ENCODE measurements at regions not wholly inside any gene's neighbourhood (a gene's known extent, or its start where the extent isn't known, plus 50 kb on each side); places are given as distances from the start of the nearest gene placed in this dataset.
A peak's percentile ranks its signal among the peaks of the same experiment; 100 is the strongest.
"Not testable (repeated sequence)": the region's sequence is repeated elsewhere in the genome, so short reads cannot be mapped to it uniquely, and the experiment has no call there.

DNA sequence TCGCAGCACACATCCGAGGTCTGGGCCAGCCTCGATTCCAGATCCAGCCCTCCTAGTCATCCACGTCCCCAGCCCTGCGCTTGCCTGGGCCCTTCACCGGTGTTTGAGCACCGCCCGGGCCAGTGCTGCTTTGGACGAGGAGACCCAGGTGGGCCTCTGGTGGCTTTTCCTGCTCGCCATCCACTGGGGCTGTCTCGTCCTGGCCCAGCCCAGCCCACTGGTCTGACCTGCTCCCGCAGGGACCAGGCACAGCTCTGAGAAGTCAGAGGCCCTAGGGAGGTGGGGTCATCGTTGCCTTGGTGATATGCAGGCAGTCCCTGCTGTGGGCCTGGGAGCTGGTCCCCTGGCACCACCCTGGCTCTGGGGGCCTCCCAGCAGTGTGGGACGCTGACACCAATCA lies 200.8 kb downstream of the USP22 start:
- not testable (repeated sequence) for DNase-seq (ENCODE audit: low read depth in 2 of 2)

DNA sequence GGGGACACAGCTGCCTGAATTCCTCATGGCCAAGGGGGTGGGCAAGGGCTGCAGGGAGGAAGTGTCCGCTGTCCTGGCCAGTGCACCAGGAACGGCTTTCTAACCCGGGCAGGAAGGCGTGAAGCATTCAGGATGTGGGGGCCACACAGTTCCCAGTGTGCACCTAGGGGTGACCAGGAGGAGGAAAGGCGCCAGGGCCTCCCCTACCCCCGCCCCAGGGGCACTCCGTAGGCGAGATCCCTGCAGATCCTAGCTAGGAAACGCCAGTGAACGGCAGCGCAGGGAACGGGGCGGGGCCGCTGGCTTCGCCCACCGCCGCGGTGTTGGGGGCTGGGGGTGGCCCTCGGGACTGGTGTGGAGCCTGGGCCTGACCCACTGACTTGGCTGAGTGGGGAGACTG lies 199.6 kb downstream of the USP22 start:
- DNase-seq (ENCODE audit: low read depth in 2 of 2): not testable (repeated sequence)

DNA sequence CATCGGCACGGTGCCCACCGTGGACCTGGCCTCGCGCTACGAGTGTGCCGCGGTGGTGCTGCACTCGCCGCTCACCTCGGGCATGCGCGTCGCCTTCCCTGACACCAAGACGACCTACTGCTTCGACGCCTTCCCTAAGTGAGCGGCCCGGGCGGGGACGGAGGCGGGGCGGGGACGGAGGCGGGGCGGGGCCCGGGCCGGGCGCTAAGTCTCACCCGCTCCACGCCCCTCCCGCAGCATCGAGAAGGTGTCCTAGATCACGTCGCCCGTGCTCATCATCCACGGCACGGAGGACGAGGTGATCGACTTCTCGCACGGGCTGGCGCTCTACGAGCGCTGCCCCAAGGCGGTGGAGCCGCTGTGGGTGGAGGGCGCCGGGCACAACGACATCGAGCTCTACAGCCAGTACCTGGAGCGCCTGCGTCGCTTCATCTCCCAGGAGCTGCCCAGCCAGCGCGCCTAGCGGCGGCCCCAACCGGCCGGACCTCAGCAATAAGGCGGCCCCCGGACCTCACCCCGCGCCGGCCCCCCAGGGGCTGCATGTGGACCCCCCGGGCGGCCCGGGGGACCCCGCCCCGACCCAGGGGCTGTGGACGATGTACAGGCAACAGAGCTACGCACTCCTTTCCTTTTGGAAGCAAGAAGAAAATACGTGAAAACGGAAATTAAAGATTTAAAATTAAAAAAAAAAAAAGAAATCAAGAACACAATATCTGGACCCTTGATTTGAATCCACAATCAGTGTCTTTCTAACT lies 198.8 kb downstream of the USP22 start:
- not testable (repeated sequence) for DNase-seq (ENCODE audit: low read depth in 2 of 2)

DNA sequence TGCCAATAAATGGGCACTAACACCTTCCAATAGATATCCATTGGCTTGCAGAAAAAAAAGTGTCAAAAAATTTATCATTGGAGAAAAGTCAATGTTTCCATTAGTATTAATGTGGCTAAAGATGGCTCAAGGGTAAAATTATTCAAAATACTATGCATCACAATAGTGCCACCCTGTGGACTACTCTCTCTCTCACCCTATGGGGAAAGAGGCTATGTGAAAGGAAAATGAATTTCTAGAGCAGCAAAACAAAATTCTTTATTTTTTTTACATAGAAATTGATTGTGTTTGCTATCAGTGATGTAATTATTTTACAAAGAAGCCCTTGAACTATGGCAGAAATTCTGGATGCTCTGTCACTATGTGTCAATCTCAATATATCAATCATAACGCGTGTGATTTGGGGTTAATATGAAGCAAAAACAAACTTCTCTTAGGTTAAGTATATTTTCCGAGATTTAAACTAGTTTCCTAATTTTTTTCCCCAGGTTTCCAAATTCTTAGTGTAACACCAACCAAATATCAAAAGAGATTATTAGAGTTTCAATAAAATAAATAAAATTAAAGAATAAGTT lies 193.9 kb downstream of the USP22 start:
- not testable (repeated sequence) for DNase-seq (ENCODE audit: low read depth in 2 of 2)

DNA sequence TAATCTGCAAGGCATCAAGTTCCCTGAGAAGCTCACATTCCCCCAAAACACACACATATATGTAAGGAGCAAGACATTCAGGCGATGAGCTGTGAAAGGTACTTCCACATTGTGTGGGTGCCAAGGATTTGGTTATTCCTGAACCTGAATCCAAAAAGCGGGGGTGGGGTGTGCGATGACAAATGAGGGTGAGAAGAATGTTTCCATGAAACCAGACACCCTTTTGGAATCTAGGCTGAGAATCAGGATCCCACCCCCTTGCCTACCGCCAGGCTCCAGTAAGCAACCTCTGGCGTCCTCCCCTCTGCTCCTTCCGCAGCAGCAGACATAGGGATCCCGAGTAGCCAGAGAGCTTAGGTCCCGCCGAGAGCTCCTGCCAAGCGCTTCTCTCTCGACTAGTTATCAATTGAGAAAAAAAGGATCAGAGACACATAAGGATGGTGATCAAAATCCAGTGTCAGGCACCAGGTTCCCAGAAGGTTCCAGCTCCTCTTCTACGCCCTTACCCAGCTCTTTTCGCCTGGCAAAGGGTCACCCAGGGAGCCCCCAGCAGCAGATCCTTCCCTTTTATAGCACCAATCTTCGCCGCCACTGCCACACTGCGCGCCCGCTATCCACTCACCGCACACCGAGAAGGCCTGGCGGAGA lies 191.1 kb downstream of the USP22 start:
- not testable (repeated sequence) for DNase-seq (ENCODE audit: low read depth in 2 of 2)

DNA sequence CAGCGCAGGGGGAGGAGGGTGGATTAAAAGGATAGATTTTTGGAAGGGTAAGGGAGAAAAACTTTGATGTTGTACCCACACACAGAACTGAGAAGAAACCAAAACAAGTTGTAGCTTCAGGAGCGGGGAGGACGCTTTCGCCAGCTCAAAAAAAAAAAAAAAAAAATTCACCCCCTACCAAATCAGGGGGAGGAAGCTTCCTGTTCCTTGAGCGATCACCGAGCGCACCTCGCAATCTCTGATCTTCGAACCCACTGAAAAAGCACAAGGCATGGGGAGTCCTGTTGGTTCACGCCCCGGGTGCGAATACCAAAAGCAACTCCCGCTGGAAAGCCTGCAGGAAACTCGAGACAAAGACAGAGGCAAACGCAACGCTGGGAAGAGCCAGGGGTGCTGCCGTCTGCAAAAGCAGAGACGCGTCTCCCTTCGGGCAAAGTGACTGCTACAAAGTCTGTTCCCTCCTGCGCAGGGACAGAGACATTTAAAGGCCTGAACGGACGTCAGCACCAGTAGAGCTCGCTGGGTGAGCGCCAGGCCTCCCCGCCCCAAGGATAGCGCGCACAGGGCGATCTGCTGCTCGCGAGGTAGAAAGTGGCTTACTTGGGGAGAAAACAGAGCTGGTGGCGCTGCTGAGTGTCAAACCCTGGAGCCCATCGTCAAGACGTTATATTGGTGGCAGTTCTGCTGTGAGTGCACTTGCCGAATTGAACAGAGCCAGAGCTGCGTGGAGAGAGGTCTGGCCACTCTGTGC lies 190.4 kb downstream of the USP22 start:
- no peak for DNase-seq (ENCODE audit: low read depth in 2 of 2)

DNA sequence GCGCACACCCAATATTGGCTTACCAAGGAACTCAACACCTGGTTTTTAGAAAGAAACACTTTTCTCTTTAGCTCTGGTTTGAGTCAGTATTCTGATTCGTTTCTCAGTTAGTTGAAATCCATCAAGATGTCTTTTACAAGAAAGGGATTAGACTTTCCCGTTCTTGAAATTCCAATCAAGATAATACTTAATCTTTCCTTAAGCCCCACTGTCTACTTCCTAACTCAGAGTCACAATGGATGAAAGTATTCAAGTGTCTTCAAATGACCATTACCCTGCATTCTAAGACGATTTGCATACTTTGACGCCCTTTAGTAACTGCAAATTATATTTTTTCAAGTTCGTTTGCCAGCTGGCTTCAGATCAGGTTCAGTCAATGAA lies 189.8 kb downstream of the USP22 start:
- DNase-seq (ENCODE audit: low read depth in 2 of 2): no peak

DNA sequence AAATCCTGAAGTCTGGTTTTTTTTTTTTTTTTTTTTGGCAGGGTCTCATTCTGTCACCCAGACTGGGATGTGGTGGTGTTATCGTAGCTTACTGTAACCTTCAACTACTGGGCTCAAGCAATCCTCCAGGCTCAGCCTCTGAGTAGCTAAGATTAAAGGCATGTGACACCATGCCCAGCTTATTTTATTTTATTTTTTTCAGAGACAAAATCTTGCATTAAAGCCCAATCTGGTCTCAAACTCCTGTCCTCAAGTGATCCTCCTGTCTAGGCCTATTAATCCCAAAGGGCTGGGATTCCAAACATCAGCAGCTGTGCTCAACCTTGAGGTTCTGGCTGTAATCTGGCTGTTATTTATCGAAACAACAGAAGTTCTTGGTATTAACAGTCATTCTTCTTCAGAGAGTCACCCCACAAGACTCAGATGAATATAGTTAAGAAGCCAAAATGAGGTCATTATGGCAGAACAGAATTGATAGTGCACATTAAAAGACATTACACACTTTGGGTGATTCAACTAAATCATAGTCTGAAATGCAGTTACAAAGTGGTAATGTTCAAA lies 186.8 kb downstream of the USP22 start:
- DNase-seq (ENCODE audit: low read depth in 2 of 2): not testable (repeated sequence)

DNA sequence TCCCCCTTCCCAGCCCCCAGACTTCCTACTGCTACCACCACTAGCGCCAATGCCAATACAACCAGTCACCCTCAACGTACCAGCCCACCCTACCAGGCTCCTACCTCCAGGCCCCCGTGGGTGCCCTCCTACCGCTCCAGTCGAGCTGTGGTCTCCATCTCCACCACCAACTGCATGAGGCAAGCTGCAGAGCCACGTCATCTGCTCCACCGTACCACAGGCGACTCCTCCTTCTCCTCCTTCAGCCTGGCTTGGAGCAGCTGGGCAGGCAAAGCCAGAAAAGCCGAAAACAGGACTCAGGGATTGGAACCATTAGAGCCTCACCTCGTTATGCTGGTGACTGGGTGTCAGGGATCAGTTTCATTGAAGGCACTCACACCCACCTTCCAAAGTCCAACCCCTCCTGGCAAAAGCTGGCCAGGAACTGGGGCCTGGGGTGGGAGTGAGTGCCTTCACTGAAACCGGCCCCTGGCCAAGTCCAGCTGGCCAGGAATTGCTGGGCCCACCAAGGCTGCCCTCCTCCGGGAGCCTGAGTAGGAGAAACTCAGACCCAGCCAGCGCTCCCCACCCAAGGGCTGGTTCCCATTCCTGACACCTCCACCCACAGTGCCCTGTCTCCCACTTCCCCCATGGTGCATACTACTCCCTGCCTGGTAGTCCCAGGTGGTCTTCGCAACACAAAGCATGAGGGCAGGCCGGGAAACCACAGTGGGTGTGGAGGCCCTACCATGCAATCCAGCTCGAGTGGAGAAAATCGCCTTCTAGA lies 176.2 kb downstream of the USP22 start:
- not testable (repeated sequence) for DNase-seq (ENCODE audit: low read depth in 2 of 2)

DNA sequence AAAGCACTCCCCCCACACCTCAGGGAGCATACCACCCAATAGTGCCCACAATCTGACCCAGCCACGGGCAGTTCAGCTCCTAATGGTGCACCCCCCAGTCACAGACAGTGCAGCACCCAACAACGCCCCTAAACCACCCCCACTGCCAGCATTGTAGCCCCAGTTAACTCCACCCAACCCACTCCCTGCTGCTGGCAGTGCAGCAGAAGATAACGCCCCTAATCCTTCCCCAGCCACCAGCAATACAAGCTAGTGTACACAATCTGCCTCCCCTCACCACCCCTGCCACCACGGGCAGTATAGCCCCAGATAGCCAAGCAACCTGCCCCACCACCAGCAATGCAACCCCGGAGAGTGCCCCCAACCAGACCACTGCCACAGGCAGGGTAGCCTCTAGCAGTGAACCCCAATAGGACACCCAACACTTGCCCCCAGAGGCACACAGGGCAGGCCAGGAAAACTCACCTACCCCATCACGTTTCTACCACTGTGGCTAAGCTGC lies 175.3 kb downstream of the USP22 start:
- DNase-seq (ENCODE audit: low read depth in 2 of 2): not testable (repeated sequence)

DNA sequence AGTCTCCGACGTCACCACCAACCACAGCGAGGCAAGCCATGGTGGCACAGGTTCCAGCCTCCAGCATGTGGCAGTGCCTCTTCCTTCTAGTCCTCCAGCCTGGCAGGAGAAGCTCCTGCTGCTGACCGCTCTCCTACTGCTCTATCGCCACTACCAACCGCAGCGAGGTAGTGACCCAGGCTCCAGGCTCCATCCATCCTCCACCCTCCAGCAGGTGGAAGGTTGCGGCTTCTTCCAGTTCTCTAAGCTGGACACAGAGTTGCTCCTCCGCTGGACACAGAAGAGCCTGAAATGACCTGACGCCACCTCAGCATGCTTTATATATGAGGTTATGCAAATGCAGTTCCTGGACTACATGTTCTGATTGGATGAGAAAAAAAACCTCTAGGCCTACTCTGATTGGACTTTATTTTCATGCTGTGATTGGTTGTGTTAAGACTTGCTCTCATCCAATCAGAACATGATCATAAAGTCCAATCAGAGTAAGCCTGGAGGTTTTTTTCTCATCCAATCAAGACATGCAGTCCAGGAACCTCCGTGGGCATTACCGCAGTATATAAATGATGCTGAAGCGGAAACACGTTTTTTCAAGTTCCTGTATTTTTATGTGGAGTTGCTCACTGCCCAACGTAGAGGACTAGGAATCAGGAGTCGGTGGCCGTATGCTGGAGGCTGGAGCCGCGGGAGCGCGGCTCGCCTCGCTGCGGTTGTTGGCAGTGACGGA lies 174.7 kb downstream of the USP22 start:
- DNase-seq (ENCODE audit: low read depth in 2 of 2): not testable (repeated sequence)

DNA sequence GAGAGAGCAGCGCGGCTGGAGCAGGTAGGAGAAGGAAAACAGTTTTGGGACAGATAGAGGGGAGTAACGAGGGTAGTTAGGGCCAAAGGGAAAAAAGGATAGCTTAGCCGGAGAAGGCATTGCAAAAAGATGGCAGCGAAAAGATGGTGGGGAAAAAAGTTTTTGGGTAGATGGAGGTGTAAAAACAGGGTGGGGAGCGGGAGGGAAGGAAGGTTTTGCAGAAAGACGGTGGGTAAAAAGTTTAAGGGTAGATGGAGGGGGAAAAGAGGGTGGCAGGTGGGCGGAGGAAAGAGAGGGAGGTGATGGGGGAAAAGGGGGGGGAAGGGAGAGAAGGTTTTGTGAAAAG lies 174.2 kb downstream of the USP22 start:
- not testable (repeated sequence) for DNase-seq (ENCODE audit: low read depth in 2 of 2)

DNA sequence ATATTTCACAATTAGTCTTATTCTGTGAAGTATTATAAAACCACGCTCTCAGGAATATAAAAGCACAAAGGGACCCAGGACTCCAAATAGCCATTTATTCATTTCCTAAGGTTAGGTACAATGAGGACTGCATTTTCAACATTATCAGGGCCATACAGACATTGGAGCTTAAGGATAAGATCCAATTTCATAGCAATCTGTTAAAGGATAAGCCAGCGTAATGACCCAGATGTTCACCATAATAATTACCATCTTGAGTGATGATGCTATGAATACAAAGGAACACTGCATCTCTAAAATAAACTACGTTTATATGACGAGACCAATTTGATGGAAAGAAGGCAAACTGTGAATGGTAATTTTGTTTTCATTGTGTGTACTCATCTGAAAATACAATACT lies 169.6 kb downstream of the USP22 start:
- DNase-seq (ENCODE audit: low read depth in 2 of 2): not testable (repeated sequence)

DNA sequence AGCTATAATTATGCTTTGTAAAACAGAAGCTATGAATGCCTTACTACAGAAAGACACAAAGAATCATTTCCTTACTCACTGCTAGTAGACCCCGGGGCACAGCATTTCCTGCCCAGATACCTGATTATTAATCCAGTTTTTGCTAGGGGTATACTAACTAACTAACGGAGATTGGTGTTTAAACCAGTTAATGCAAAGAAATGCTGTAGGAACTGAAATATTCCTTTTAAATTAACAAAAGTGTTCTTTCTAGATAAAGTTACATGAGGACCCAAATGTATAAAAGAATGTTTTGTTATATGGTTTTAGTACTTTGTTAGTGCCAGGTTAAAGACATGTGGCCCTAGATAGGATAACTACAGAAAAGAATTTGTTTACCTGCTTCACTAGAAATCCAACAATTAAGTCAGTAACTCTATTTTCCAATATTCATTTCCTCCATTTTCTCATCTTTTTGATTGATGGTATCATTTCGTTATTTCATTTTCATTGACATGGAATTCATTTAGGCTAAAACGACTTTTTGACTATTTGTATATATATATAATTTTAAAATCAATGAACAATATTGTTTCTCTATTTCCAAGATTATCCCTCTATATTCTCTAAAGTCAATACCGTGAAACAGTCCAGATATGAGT lies 169.0 kb downstream of the USP22 start:
- not testable (repeated sequence) for DNase-seq (ENCODE audit: low read depth in 2 of 2)

DNA sequence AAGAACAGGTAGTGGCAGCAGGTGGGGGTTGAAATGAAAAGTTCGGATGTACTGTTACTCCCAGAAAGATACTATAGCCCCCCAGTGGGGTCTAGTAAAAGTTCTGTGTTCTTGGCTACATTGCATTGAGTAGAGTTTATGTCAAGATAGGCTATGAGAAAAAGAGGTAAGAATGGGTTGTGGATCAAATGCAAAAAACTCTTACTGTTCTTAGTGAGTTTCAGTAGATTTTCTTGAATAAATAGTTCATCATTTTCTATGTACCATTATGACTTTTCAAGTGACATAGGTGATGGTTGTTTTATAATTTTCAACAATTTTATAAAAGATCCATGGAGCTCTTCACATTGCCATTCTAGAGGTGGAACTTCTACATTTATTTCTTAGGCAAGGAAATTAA lies 165.4 kb downstream of the USP22 start:
- DNase-seq (ENCODE audit: low read depth in 2 of 2): not testable (repeated sequence)

DNA sequence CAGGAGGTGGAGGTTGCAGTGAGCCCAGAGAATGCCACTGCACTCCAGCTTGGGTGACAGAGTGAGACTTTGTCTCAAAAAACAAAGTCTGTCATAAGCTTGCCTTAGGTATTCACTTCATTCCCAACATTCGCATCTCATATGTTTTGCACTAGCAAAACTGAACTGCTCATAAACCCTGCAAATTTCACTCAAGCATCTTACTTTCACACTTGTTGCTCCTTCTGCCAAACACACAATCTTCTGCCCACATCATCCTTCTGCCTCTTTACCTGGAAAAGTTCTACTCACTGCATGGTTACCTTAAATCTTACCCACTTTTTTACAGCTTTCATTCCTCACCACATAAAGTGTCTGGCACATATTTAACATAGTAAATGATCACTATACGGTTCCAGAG lies 152.5 kb downstream of the USP22 start:
- no peak for DNase-seq (ENCODE audit: low read depth in 2 of 2)

DNA sequence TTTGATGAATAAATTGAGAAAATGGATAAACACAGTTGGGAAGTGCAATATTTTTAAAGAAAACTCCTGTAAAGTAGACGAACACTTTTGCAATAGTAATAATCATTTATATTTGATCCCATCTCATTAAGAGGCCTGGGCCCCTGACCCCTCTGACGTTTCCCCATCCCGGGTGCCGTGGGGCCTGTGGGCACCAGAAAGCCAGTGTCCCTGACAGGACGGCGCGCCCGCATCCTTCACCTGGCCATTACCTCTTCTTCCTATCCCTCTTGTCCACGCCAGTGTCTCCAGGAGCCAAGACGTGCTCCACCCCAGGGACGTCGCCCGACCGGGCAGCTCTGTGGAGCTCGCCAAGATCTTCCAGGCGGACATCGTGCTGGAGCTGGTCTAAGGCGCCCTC lies 147.4 kb downstream of the USP22 start:
- not testable (repeated sequence) for DNase-seq (ENCODE audit: low read depth in 2 of 2)

DNA sequence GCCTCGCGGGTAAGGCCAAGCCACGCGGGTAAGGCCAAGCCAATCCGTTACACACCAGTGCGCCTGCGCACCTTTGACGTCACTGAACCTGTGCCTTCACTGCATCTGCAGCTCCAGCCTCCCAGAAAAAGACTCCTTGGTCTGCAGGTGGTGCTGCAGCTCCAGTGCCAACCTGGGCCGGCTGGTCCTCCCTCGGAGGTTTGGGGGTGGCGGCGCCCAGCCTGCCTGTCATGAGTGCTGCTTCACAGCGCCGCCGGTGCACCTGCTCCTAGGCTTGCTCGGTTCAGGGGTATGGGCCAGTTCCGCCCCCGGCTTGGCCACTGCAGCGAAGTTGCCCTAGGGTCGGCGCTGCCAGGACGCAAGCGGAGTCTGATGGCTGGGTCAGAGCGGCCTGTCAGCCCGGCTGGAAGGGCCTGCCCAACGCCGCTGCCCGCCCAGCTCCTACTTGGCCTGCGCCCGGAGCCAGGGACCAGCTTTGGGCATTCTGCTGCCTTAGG lies 146.6 kb downstream of the USP22 start:
- peak in 1 of 2 donors; percentile 3 for DNase-seq (ENCODE audit: low read depth in 2 of 2)

DNA sequence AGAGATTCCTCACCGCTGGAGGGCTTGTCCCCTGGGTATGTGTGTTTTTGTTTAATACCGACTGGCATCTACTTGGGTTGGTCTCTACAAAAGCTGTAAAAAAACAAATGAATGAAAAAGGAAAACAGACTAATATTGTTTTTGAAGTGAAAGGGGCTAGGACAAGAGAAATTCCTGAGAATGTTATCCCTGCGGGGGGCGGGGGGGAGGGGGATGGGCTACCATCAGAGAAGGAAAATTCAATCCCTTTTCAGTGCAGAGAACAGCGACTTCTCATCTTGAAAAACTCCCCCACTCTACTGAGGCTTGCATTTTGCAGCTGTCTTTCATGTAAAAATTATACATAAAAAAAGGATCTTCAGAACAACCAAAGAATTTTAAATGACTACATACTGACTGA lies 144.1 kb downstream of the USP22 start:
- not testable (repeated sequence) for DNase-seq (ENCODE audit: low read depth in 2 of 2)

DNA sequence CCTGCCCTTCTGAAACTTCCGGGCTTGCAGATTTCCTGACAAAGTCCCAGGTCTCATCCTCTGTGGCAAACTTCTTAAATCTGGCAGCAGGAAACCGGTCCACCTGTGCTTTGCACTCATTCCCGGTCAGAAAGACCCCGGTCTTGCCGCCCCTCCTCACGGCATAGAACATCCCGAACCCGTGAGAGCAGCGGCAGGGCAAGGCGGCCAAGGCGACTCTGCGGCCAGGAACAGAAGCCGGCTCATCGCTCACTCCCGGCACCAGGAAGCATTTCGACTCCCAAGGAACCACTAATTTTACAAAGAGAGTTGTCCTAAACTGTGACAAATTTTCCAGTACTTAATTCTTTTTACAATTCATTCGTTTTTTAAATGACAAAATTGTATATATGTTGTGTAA lies 140.3 kb downstream of the USP22 start:
- not testable (repeated sequence) for DNase-seq (ENCODE audit: low read depth in 2 of 2)

Data from stimulated activated CD4-positive, alpha-beta T cell treated with anti-CD3 and anti-CD28 coated beads, Interleukin-1b, Interleukin-23, amount 100 ng/mL, for 1 hour (primary cell).